ENCODE measurements at regions not wholly inside any gene's neighbourhood (a gene's known extent, or its start where the extent isn't known, plus 50 kb on each side); places are given as distances from the start of the nearest gene placed in this dataset.

GRCh38 chr10:128520211-128520815 is 394.1 kb upstream of the MKI67 start:
- Mint-ChIP-seq H3K4me3 (no peak overlapping the region), H3K27me3 (peaks cover 8% of the 10 kb centered on the region), H3K36me3 (peaks cover 4% of the 10 kb centered on the region), H3K9me3 (peaks cover 5% of the 10 kb centered on the region), H3K4me1 (ENCODE audit: unreplicated experiment) (peaks cover 9% of the 10 kb centered on the region), H3K27ac (no peak overlapping the region)
- no peak for DNase-seq (ENCODE audit: extremely low spot score, unreplicated experiment)
- TF ChIP-seq CTCF (conservative IDR thresholded peaks at IDR 0.05), result no peak

- TF ChIP-seq CTCF (conservative IDR thresholded peaks at IDR 0.05), result no peak
- Mint-ChIP-seq H3K4me1 (ENCODE audit: unreplicated experiment) (peaks cover 26% of the 10 kb centered on the region), H3K9me3 (peaks cover 5% of the 10 kb centered on the region), H3K27ac (no peak overlapping the region), H3K36me3 (peaks cover 4% of the 10 kb centered on the region), H3K4me3 (no peak overlapping the region), H3K27me3 (peaks cover under 1% of the 10 kb centered on the region)
- no peak for DNase-seq (ENCODE audit: extremely low spot score, unreplicated experiment)
Observed at GRCh38 chr10:128522551-128523308, 396.5 kb upstream of the MKI67 start.

GRCh38 chr10:128525444-128525843 is 399.2 kb upstream of the MKI67 start:
- Mint-ChIP-seq H3K4me3 (no peak overlapping the region), H3K4me1 (ENCODE audit: unreplicated experiment) (peaks cover 29% of the 10 kb centered on the region), H3K27me3 (peaks cover 15% of the 10 kb centered on the region), H3K9me3 (peaks cover 5% of the 10 kb centered on the region), H3K27ac (no peak overlapping the region), H3K36me3 (peaks cover 4% of the 10 kb centered on the region)
- DNase-seq (ENCODE audit: extremely low spot score, unreplicated experiment), result no peak
- no peak for TF ChIP-seq CTCF (conservative IDR thresholded peaks at IDR 0.05)

GRCh38 chr10:128525936-128526335 is 399.7 kb upstream of the MKI67 start:
- H3K4me3 Mint-ChIP-seq, result no peak overlapping the region
- H3K27ac Mint-ChIP-seq, result no peak overlapping the region
- TF ChIP-seq CTCF (conservative IDR thresholded peaks at IDR 0.05), result no peak

GRCh38 chr10:128526791-128527375 is 400.7 kb upstream of the MKI67 start:
- TF ChIP-seq CTCF (conservative IDR thresholded peaks at IDR 0.05), result no peak
- H3K36me3 Mint-ChIP-seq, result no peaks in the 10 kb centered on the region
- peaks cover 21% of the 10 kb centered on the region for H3K27me3 Mint-ChIP-seq
- peak overlapping the region; percentile 57 for H3K4me3 Mint-ChIP-seq
- H3K27ac Mint-ChIP-seq, result peak overlapping the region; percentile 47
- no peaks in the 10 kb centered on the region for H3K9me3 Mint-ChIP-seq
- no peak for DNase-seq (ENCODE audit: extremely low spot score, unreplicated experiment)
- H3K4me1 Mint-ChIP-seq (ENCODE audit: unreplicated experiment), result peaks cover 34% of the 10 kb centered on the region

More at GRCh38 chr10:128525936-128526335, 399.7 kb upstream of the MKI67 start:
- peaks cover 30% of the 10 kb centered on the region for H3K4me1 Mint-ChIP-seq (ENCODE audit: unreplicated experiment)
- no peaks in the 10 kb centered on the region for H3K36me3 Mint-ChIP-seq
- peaks cover 16% of the 10 kb centered on the region for H3K27me3 Mint-ChIP-seq
- H3K9me3 Mint-ChIP-seq, result peaks cover under 1% of the 10 kb centered on the region
- DNase-seq (ENCODE audit: extremely low spot score, unreplicated experiment), result no peak

All from type B pancreatic cell (in vitro differentiated cells).